ENCODE measurements at regions not wholly inside any gene's neighbourhood (a gene's known extent, or its start where the extent isn't known, plus 50 kb on each side); places are given as distances from the start of the nearest gene placed in this dataset.
"Not testable (repeated sequence)": the region's sequence is repeated elsewhere in the genome, so short reads cannot be mapped to it uniquely, and the experiment has no call there.

DNA sequence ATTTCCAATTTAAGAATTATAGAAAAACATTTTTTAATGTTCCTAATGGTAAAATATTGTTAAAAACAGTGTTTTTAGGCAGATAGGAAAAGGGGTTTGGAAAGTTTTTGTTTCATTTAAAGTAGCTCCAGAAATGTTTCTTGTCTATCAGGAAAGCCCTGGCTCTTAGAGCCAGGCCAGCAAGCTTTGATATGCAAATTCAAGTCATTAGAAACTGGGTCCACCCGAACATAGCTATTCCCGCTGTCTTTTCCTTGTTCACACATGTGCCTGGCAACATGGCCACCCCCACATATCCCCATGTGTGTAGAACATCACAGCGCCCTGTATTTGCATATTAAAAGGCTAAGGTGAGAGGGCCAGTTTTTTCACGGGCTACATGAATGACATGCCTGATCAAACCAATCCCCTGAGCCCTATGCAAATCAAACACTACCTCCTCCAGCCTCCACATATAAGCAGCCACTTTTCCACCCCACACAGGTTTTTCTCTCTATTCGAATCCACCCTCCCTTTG, 925.3 kb upstream of the CDH10 start:
- no peak for FAIRE-seq
- DNase-seq (ENCODE audit: low spot score): no peak

DNA sequence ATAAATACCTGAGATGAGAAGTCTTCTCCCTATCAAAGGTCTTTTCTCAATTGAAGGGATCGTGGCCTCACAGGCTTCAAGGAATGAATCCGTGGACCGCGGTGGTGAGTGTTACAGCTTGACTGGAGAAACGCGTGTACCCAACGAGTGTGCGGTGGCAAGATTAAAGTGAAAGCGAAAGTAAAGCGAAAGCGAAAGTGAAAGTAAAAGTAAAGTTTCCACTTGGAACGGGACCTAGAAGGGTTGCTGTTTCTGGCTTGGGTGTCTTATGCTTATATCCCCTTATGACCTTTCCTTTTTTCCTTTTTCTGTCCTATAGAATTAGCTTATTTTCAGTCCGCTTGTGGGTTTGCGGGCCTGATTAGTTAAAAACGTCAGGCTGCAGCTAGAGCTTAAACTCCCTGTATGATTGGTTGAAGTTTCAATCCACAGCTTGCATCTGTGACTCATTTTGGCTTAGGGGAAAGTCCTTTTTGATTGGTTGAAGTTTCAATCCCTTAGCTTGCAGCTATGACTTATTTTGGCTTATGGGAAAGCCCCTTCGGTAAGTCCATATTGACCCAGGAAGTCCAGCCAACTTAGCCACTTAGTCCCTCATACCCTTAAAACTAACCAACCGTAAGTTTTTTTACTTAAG, 924.3 kb upstream of the CDH10 start:
- no peak for DNase-seq (ENCODE audit: low spot score)
- no peak for FAIRE-seq

DNA sequence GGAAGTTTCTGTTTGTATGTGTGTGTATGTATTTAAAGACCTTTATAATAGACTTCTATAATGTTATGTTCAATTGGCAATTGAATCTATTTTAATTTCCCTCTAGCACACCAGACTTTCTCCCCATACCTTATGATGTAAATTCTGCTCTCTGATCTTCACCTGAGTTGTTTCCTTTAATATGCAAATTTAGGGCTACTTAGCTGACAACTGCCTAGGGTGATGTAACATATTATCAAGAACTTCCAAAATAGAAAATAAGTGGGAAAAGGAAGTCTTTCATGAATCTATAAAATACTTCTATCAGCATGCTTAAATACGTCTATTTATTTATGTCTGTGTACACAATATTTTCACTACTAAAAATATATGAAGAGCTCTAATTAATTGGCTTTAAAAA, 923.5 kb upstream of the CDH10 start:
- no peak for DNase-seq (ENCODE audit: low spot score)
- no peak for FAIRE-seq

DNA sequence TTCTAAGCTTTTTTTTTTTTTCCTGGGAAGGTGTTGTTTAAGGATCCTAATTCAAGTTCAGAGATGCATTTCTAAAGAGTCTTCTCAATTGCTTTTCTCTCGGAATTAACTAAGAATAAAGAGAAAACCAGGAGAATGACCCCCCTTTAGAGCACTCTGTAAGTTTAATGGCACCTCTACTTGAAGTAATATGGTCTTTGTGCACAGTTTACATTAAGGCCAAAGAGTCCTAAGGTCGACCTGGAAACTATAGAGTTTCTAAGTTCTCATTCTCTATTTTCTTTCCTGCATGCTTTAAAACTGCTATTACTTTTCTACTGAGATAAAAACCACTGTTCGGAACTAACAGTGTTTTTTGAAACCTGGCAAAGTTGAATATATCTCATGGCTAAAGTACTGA, 923.1 kb upstream of the CDH10 start:
- FAIRE-seq: no peak
- DNase-seq (ENCODE audit: low spot score): no peak

DNA sequence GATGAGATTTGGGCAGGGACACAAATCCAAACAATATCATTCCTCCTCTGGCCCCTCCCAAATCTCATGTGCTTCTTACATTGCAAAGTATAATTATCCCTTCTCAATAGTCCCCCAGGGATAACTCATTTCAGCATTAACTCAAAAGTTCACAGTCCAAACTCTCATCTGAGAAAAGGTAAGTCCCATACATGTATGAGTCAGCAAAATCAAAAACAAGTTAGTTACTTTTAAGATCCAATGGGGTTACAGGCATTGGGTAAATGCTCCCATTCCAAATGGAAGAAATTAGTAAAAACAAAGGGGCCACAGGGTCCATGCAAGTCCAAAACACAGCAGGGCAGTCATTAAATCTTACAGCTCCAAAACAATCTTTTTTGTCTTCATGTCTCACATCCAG, 917.9 kb upstream of the CDH10 start:
- DNase-seq (ENCODE audit: low spot score) (no peak), FAIRE-seq (peak; percentile 35)

DNA sequence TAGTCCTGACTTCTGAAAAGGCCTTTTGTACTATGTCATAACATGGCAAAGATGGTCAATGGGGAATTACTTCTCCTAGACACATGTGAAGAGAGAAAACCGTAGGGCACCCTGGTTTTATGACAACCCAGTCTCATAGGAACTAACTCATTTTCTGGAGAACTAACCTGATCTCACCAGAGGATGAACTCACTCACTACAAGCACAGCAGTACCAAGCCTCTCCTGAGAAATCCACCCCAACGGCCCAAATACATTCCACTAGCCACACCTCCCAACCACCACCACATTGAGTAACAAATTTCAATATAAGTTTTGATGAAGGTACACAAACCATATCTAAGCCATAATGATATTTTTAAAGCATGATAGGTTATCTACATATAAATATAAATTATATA, 909.3 kb upstream of the CDH10 start:
- no peak for FAIRE-seq
- no peak for DNase-seq (ENCODE audit: low spot score)

DNA sequence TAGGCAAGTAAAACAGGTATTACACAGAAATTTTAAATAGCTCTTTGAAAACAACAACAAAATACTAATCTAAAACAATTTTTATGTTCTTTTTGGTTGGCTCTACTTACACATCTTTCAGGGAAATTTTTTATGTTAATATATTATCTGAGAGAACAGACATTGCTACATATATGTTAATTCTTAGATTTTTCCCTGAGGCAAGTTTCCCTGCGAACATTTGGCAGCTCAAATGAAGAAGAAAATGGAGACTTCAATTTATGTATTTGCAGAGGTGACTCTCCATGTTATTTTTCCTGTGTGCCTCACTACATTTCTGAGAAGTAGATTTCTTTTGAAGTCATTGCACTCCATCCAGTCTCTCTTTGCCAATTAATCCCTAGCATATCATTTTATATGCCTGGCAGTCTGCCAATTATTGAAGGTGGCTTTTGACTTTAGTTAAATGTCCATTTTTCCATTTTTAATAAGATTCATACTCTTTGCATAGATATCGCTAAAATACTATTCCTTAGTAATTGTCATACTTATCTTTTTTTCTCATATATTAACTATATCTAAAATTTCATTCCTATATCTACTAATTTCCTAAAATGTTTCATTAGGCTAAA, 908.2 kb upstream of the CDH10 start:
- no peak for FAIRE-seq
- no peak for DNase-seq (ENCODE audit: low spot score)

DNA sequence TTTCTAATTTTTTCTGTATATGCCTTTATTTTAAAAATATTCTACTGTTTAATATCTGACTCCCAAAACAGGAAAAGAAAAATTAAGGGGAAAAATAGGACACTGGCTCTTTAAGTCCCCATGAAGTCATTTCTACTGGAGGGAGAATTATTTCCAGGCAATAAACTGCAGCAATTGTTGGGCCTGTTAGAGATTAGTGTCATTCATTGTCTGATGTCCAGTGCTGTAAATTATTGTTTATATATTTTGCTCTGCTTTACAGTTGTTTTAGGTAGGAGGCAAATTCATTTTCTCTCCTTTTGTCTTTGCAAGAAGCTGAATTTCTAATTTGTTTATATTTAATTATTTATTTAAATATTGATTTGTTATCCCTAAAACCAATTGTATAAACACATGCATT, 906.0 kb upstream of the CDH10 start:
- no peak for FAIRE-seq
- DNase-seq (ENCODE audit: low spot score): no peak

DNA sequence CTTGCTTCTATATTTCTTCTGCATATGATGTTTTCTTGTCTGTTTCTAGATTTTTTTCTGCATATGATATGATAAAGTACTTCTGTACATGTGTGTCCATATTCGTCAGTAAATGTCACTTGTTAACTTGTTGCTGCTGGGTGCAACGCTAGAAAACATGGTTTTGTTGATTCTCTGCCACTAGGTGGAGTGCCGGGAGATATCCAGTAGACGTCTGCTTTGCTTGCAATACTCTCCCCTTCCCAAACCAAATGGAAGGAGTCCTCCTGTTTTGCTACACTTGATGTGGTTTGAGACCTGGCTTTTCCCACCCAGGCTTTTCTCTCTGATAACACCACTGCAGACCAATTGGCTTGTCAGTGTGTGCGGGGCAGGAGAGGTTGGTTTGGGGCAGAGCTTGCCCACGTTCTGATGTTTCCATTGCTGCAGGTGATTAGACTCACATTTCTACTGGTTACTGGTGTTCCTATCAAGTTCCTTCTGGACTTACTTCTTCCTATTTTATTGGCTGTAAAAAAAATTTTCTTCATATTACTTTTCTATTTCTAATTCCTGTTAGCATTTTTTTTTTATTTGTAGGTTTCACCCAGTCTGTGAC, 900.0 kb upstream of the CDH10 start:
- FAIRE-seq: peak; percentile 52
- peak; percentile 49 for DNase-seq (ENCODE audit: low spot score)

DNA sequence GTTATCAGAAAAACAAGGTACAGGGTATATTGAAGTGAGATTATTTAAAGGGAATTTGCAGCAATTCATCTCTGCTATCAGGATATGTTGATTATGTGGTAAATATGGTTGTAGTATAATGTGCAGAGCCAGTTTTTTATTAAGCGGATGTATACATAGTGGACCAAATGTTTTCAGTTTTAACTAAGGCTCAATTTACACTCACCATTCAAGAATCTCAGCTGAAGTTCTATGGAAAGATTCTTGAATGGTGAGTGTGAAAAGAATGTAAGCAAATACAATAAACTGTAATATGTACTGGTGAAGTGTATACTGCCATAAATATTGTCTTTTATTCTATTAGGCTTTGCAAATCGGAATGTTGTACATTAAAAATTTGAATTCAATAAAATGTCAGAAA, 895.9 kb upstream of the CDH10 start:
- DNase-seq (ENCODE audit: low spot score): no peak
- FAIRE-seq: no peak

DNA sequence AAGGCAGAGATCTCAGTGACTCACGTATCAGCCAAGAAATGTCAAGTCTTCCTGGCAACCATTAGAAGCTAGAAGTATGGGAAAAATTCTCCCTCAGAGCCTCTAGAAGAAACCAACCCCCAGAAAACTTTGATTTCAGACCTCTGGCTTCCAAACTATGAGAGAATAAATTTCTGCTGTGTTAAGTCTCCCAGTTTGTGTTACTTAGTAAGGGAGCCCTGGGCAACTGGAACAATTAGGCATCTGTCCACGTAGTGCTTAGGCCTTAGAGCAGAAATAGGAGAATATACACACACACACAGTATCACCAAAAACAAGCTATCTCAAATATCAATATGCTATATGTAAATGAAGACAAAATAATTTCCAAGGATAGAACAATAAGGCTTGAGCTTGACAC, 894.8 kb upstream of the CDH10 start:
- FAIRE-seq (no peak), DNase-seq (ENCODE audit: low spot score) (no peak)

DNA sequence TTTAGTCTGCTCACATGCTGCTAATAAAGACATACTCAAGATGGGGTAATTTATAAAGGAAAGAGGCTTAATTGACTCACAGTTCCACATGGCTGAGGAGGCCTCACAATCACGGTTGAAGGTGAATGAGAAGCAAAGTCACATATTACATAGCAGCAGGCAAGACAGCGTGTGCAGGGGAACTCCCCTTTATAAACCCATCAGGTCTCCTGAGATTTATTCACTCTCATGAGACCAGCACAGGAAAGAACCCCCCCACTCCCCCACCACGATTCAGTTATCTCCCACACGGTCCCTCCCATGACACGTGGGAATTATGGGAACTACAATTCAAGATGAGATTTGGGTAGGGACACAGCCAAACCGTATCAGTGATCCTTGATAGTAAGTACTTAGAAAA, 891.7 kb upstream of the CDH10 start:
- not testable (repeated sequence) for FAIRE-seq

DNA sequence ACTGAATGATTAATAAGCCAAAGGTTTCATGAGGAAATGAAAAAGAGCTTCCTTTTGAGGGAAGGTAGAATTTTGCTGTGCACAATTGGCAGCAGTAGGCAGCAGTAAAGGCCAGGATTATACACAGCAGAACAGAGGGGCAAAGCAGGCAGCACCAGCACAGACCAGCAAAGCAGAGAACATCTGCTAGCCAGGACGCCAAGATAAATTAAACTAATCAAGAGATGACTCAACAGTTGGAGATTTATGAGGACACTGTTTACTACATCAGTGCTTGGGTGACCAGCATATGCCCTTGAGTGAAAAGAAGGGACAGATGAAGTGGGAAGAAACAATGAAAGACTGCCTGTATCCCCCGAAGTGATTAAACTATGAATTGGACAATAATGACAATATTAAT, 871.4 kb upstream of the CDH10 start:
- peak; percentile 13 for DNase-seq (ENCODE audit: low spot score)
- no peak for FAIRE-seq

More for the DNA sequence above, 891.7 kb upstream of the CDH10 start:
- DNase-seq (ENCODE audit: low spot score): not testable (repeated sequence)

DNA sequence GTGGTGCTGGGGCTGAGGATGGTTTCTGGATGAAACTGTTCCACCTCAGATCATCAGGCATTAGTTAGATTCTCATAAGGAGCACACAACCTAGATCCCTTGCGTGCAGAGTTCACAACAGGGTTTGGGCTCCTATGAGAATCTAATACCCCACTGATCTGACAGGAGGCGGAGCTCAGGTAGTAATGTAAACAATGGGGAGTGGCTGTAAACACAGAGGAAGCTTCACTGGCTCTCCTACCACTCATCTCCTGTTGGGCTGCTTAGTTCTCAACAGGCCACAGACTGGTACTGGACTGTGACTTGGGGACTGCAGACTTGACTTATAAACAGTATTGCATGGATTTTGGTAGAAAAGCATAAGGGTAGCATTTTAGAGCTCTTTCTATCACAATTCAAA, 870.7 kb upstream of the CDH10 start:
- DNase-seq (ENCODE audit: low spot score) (no peak), FAIRE-seq (no peak)

DNA sequence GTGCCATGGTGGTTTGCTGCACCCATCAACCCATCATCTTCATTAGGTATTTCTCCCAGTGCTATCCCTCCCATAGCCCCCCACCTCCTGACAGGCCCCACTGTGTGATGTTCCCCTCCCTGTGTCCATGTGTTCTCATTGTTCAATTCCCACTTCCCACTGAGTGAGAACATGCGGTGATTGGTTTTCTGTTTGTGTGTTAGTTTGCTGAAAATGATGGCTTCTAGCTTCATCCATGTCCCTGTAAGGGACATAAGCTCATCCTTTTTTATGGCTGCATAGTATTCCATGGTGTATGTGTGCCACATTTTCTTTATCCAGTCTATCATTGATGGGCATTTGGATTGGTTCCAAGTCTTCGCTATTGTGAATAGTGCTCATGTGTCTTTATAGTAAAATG, 865.9 kb upstream of the CDH10 start:
- not testable (repeated sequence) for DNase-seq (ENCODE audit: low spot score)
- FAIRE-seq: peak; percentile 72

DNA sequence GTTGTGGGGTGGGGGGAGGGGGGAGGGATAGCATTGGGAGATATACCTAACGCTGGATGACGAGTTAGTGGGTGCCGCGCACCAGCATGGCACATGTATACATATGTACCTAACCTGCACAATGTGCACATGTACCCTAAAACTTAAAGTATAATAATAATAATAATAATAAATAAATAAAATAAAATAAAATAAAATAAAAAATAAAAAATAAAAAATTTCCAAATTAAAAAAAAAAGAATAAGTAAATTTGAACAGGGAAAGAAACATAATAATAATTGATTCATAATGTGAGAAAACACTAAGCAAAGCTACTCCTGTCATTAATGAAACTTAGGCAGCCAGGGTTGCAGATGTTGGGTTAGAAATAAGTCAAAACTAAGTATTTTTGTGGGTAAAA, 863.2 kb upstream of the CDH10 start:
- not testable (repeated sequence) for DNase-seq (ENCODE audit: low spot score); FAIRE-seq

DNA sequence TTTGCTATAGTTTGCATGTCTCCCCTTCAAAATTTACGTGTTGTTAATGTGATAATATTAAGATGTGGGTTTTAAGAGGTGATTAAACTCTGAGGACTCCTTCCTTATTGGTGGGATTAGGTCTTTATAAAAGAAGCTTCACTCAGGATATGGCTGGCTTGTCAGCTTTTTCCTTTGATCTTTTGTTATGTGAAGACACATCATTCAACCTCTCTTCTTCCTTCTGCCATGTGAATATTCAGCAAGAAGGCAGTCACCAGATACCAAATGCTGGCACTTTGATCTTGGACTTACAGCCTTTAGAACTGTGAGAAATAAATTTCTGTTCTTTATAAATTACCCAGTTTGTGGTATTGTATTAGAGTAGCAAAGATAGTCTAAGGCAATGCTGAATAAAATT, 855.9 kb upstream of the CDH10 start:
- FAIRE-seq: no peak
- DNase-seq (ENCODE audit: low spot score): no peak

DNA sequence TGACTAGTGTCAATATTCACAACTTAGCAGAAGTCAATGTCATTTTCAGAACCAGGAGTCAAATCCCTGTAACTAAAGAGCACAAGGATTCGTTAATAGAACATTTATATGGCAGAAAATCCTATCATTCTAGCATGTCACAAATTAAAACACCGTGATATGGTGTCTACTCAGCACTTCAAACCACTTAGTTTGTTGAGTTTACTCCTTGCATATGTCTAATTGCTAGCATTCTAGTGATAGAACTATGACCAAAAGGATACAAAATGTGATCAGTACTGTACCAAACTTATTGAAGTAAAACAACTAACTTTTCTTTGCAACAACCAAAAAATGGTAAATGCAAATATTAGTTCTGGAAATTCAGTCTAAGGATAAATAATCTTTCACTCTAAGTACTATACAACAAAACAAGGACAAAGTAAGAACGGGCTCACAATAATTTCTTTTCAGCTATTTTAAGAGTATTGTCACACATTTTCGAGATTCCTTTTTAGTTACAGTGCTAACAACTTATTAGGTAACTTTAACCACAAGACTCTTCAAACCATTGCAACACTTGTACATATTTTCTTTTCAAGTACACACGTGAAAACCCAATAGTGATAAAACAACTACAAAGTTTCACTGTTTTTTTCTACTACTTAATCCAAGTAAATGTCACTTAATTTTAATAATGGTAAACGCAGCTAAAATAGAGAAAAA, 845.2 kb upstream of the CDH10 start:
- DNase-seq (ENCODE audit: low spot score) (peak; percentile 20), FAIRE-seq (no peak)

DNA sequence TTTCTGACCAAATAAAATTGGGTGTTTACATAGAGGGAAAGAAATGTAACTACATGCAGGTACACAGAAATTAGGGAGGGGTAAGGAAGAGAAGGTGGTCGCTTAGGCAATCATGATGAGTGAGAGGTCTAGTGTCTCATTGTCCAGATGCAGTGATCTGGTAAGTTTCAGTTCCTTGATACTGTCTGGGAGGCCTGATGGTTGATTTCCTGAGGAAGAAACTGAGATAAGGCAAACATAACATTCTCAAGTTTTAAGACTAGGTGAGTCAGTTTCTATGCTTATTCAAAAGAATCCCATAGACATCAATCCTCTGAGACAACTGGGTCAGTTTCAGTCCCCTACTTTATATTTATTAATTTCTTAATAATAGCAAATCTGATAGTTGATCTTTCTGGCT, 843.3 kb upstream of the CDH10 start:
- DNase-seq (ENCODE audit: low spot score) (no peak), FAIRE-seq (no peak)

DNA sequence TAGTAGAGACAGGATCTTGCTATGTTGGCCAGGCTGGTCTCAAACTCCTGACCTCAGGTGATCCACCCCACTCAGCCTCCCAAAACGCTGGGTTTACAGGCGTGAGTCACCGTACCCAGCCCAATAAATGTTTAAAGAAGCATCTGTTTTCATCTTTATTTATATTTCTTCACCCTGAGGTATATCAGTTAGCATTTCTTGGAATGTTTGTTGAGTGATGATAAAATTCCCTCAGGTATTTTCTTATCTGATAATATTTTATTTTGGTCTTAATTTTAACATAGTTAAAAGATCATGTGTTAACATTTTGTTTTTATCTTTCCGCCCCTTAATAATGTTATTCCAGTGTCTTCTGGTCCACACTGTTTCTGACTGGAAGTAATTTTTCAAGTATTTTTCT, 839.6 kb upstream of the CDH10 start:
- FAIRE-seq (no peak), DNase-seq (ENCODE audit: low spot score) (no peak)

DNA sequence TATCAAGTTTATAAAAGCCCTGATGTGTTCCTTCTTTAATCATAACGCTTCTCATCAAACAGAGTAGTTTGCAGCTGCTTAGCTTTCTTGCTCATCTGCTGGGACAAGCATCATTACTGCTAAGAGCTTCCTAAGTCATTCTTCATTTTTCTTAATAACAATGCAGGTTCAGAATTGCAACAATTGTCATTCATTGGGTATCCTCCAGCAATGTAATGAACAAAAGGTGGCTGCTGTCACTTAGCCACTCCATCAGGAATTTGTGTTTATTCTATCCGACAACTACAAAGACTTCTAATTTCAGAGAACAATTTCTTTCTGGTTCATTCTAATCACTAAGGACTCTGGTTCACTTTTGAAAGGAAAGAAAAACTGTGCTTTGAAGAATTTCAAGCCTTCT, 836.7 kb upstream of the CDH10 start:
- FAIRE-seq (no peak), DNase-seq (ENCODE audit: low spot score) (no peak)

DNA sequence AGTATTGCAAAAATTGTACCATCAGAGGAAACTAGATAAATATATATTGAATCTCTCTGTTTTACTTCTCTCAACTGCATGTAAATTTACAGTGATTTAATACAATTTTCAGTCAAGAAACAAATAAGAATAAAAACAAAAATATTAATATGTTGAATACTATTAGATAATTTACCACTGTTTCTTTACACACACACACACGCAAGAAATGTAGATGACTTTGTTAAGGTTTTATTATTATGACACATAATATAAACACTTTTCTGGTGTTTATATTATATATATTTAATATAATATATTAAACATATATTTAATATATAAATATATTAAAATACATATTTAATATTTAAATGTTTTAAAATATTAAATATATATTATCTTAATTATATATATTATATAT, 814.3 kb upstream of the CDH10 start:
- FAIRE-seq (no peak), DNase-seq (ENCODE audit: low spot score) (no peak)

Data from urothelium cell line (cell line).